Calu3 (cell line): ENCODE measurements at regions not wholly inside any gene's neighbourhood (a gene's known extent, or its start where the extent isn't known, plus 50 kb on each side); places are given as distances from the start of the nearest gene placed in this dataset.

Experiments
- BruUV-seq: library from RNA; stranded (reverse); fragments of 400-500 nt; replicated peaks from 2 replicates; lab custom pipeline; 2021; lab: Mats Ljungman, UMichigan
- CTCF ChIA-PET: fragments of 300-600 bp; sonication (Branson Sonifier 250); formaldehyde crosslinking; loops from one replicate; lab custom pipeline; 2022; ENCODE audit warnings: antibody characterized with exemption; lab: Charles Lee
- DNase-seq: peaks from one replicate; pipeline ENCODE4 v3.0.0; 2022
- H3K27ac Mint-ChIP-seq: one replicate; pipeline ENCODE4 v1.8.0; 2022; ENCODE audit warnings: mixed read lengths; ENCODE audit not compliant: unreplicated experiment
- H3K27me3 Mint-ChIP-seq: one replicate; pipeline ENCODE4 v1.8.0; 2022; ENCODE audit warnings: mixed read lengths; ENCODE audit not compliant: unreplicated experiment
- H3K36me3 Mint-ChIP-seq: one replicate; pipeline ENCODE4 v1.8.0; 2022; ENCODE audit warnings: mild to moderate bottlenecking, moderate library complexity, mixed read lengths; ENCODE audit not compliant: insufficient read depth, unreplicated experiment
- H3K4me1 Mint-ChIP-seq: one replicate; pipeline ENCODE4 v1.8.0; 2022; ENCODE audit warnings: mild to moderate bottlenecking, low read depth, mixed read lengths; ENCODE audit not compliant: unreplicated experiment
- H3K4me3 Mint-ChIP-seq: one replicate; pipeline ENCODE4 v1.8.0; 2022; ENCODE audit warnings: mild to moderate bottlenecking, low read depth, moderate library complexity, mixed read lengths; ENCODE audit not compliant: unreplicated experiment
- H3K9me3 Mint-ChIP-seq: one replicate; pipeline ENCODE4 v1.8.0; 2022; ENCODE audit warnings: low read depth, mixed read lengths; ENCODE audit not compliant: unreplicated experiment
- intact Hi-C: fragments of 100-400 bp; cut with micrococcal nuclease; formaldehyde crosslinking; loops from one replicate; pipeline ENCODE4 v1.10.0; 2022; ENCODE audit not compliant: unreplicated experiment
- TF ChIP-seq, protein P1 (sequence below): fragments of 200-600 bp; IDR thresholded peaks from one replicate; pipeline ENCODE4 v1.8.0; 2022; ENCODE audit warnings: antibody characterized with exemption; ENCODE audit not compliant: unreplicated experiment

DNA sequence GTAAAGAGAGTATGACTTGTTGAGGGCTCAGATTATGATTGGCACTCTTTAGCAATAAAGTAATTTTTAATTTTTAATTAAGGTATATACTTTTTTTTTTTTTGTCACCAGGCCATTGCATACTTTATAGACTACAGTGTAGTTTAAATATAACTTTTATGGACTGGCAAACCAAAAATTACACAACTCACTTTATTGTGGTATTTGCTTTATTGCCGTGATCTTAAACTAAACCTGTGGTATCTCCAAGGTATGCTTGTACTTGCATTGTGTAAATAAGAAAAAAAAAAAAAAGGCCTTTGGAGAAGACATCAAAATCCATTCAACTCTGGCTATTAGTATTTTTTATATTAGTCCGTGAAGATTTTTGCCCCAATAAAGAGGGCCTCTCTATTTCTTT is 646.7 kb upstream of the FOXG1 start:
- Mint-ChIP-seq H3K27me3 (no peaks in the 10 kb centered on the region), H3K9me3 (no peaks in the 10 kb centered on the region), H3K36me3 (no peaks in the 10 kb centered on the region), H3K4me1 (no peaks in the 10 kb centered on the region), H3K27ac (no peak overlapping the region), H3K4me3 (no peak overlapping the region)
- TF ChIP-seq, protein P1, sequence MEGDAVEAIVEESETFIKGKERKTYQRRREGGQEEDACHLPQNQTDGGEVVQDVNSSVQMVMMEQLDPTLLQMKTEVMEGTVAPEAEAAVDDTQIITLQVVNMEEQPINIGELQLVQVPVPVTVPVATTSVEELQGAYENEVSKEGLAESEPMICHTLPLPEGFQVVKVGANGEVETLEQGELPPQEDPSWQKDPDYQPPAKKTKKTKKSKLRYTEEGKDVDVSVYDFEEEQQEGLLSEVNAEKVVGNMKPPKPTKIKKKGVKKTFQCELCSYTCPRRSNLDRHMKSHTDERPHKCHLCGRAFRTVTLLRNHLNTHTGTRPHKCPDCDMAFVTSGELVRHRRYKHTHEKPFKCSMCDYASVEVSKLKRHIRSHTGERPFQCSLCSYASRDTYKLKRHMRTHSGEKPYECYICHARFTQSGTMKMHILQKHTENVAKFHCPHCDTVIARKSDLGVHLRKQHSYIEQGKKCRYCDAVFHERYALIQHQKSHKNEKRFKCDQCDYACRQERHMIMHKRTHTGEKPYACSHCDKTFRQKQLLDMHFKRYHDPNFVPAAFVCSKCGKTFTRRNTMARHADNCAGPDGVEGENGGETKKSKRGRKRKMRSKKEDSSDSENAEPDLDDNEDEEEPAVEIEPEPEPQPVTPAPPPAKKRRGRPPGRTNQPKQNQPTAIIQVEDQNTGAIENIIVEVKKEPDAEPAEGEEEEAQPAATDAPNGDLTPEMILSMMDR, result no peak
- BruUV-seq, result no TSS peak
- CTCF ChIA-PET, result no interaction called here
- no peak for DNase-seq
- intact Hi-C loops, result no loop called here

GRCh38 chr14:28120391-28120790 is 646.2 kb upstream of the FOXG1 start:
- Mint-ChIP-seq H3K27me3 (no peaks in the 10 kb centered on the region), H3K36me3 (no peaks in the 10 kb centered on the region), H3K9me3 (no peaks in the 10 kb centered on the region), H3K4me3 (no peak overlapping the region), H3K27ac (no peak overlapping the region), H3K4me1 (no peaks in the 10 kb centered on the region)
- CTCF ChIA-PET, result no interaction called here
- intact Hi-C loops, result no loop called here
- BruUV-seq, result no TSS peak
- no peak for DNase-seq
- TF ChIP-seq, protein P1, result no peak

DNA sequence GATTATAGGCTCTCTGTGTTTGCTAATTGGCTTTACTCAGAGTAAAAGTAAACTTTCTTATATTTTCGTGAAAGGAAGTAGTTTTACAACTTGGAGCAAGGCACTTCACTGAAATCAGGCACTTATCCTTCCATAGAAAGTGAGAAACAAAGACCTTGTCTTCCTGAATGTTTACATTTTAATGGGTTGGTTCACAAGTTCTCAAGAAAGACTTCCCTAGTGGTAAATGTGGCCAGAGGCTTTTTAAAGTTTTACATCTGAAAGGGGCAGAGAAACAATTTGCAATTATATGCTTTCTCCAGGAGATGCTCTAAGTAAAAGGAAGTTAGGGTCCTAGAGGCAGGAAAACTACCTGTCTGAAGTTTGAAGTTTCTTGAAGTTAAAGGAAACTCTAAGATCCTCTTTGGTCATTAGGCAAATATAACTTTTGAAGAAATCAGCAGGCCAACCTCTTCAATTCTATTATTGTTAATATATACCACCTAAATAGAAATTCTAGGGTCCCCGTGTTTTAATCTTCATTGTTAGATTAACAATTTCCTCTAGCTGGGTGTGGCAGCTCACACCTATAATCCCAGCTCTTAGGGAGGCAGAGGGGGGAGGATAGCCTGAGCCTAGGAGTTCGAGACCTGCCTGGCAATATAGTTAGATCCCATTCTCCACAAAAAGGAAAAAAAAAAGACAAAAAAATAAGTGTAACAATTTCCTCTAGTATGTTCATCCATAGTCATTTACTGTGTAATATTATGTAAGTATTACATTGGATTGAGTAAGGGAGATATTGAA is 644.9 kb upstream of the FOXG1 start:
- intact Hi-C loops, result no loop called here
- Mint-ChIP-seq H3K27me3 (no peaks in the 10 kb centered on the region), H3K27ac (no peak overlapping the region), H3K9me3 (no peaks in the 10 kb centered on the region), H3K4me3 (no peak overlapping the region), H3K36me3 (no peaks in the 10 kb centered on the region), H3K4me1 (no peaks in the 10 kb centered on the region)
- no peak for DNase-seq
- BruUV-seq, result no TSS peak
- CTCF ChIA-PET, result no interaction called here
- TF ChIP-seq, protein P1, result no peak

GRCh38 chr14:28130610-28131284 is 635.8 kb upstream of the FOXG1 start:
- DNase-seq, result no peak
- H3K27me3 Mint-ChIP-seq, result no peaks in the 10 kb centered on the region
- H3K36me3 Mint-ChIP-seq, result no peaks in the 10 kb centered on the region
- no peak overlapping the region for H3K27ac Mint-ChIP-seq
- TF ChIP-seq, protein P1, result no peak
- no peak overlapping the region for H3K4me3 Mint-ChIP-seq
- no peaks in the 10 kb centered on the region for H3K4me1 Mint-ChIP-seq
- CTCF ChIA-PET, result no interaction called here
- intact Hi-C loops, result no loop called here
- BruUV-seq, result no TSS peak
- peaks cover 2% of the 10 kb centered on the region for H3K9me3 Mint-ChIP-seq
